Inflammatory macrophage (primary cell): ENCODE measurements at regions not wholly inside any gene's neighbourhood (a gene's known extent, or its start where the extent isn't known, plus 50 kb on each side); places are given as distances from the start of the nearest gene placed in this dataset.
"Not testable (repeated sequence)": the region's sequence is repeated elsewhere in the genome, so short reads cannot be mapped to it uniquely, and the experiment has no call there.

Experiments used
- DNase-seq, 2 donors: peaks; one replicate each; pipeline ENCODE4 v3.0.0-alpha.2; 2020 to 2022

DNA sequence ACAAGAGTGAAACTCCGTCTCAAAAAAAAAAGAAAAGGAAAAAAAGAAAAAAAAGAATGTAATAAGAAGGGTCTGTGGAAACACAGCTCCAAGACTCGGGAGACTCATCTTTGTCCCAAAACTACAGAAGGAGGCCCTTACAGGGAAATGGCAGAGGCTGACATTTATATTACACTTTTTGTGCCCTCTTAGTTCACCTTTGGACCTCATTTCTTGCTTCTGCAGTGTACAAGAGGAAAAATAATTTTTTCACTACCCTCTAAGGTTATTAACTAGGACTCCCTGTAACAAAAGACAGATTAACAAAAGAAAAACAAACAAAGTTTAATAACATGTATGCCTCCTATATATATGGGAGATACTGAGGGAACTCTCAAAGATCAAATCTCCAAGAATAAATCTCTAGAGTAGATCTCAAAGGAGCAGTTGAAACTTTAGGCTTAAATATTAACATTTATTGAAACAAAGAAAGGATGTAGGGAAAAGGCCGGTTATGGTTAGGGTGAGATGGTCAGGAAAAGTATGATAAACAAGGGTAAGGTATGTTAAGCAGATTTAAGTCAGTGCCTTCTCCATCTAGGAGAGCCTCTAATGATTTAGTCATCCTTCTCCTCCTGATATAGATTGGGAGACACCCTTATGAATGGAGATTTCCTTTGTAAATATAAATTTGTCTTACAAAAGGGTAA is 121.3 kb upstream of the JADE1 start:
- no peak for DNase-seq

DNA sequence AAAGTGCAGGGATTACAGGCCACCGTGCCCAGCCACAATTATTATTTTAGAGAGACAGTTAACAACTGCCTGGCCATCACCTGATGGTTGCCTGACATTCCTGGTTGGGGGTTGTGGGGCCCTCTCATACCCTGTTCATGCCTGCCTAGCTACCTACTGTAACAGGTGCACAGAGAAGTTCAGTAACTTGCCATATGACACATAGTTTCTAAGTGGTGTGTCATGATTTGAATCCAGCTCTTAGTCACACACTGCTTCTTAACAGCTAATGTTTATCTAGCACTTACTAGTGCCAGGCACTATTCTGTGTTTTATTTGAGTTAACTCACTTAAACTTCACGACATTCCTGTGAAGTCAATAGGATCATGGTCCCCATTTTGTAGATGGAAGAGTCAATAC is 122.7 kb upstream of the JADE1 start:
- no peak for DNase-seq

DNA sequence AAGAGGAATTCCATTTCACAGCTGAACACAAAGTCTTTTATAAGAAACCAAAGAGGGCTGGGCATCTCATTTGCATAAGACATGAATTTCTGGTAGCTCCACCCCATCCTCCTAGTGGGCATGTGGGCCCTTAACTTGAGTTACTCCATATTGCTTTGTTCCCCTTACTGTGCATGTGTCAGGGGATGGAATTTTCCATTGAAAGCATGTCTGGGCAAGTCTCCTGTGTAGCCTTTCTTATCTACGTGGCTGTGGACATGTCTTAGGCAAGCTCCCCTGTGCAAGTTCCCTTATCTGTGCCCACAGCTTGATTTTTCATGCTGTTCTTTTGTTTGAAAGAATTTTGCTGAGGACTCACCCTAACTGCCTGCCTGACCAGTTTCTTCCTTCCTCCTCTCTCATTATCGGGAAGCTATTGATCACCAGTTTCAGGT is 123.5 kb upstream of the JADE1 start:
- DNase-seq = no peak

DNA sequence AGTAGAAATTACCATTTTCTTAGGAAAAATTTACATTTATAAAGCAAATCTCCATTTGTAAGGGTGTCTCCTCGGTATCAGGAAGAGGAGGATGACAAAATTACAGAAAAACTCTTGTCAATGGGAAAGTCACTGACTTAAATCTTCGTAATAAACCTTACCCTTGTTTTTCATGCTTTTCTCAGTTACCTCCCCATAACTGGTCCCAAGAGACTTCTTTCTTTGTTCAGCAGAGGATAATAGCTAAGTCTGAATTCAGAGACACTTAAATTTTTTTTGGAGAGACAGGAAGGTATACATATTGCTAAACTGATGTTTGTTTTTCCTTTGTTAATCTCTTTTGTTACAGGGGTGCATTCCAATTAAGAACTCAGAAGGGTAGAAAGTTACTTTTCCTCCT is 125.5 kb upstream of the JADE1 start:
- no peak for DNase-seq

DNA sequence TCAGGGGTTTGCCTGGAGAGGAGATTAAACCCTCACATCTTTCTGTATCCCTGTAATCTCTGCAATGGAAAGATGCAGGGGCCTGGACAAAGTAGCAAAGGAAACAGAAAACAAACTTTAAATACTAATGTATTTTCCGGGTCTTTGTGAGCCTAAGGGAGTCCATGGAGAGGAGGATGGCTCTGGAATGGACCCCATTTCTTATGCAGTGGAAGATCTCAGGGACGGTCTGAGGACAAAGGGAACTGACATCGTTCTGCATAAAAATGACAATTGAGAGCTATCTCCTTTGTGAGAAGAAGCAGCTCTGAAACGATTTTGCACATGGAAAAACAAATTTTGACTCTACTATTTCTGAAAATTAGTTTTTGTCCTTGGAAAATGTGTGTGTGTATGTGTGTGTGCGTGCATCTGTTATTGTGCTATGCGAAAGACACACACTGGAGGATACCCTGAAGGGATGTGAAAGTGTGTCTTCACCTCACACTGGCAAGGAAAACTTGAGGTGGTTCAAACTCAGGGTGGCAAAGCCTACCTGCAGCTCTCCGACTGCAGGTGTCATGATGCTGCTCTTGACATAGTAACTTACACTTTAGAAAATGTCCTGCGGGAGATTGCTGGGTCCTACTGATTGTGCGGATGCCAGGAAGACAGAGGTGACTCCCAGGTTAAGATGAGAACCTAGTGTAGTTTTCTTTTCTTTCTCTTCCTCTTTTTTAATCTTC is 126.4 kb upstream of the JADE1 start:
- DNase-seq = no peak

DNA sequence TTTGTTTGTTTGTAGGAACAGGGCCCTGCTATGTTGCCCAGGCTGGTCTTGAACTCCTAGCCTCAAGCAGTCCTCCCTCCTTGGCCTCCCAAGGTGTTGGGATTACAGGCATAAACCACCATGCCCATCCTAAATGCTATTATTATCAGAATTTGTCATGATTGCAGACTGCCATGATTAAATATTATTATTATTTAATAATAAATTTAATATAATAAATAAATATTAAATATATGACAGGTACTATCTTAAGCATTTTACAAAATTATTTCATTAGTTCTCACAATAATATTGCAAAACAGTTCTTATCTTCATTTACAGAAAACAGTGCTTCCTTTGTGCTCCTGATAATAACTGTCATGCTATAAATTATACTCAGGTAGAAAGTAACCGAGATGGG is 133.4 kb upstream of the JADE1 start:
- DNase-seq = no peak

DNA sequence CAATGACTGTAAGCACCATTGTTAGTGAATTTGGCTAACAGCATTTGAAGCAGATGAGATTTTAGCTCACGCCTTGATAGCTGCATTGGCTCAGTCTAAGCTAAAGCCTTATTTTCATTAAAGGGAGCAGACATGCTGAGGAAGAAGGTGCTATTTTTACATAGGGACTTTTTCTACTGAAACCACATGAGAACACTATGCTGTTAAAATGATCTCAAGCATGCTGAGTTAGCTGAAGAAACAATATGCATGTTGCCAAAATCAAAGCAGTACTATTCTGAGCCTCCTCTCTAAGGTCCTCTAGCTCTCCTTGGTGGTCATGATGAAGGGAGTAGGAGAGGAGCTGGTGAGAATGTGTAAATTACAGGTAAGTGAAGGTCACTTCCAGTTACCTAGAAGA is 134.4 kb upstream of the JADE1 start:
- no peak for DNase-seq

DNA sequence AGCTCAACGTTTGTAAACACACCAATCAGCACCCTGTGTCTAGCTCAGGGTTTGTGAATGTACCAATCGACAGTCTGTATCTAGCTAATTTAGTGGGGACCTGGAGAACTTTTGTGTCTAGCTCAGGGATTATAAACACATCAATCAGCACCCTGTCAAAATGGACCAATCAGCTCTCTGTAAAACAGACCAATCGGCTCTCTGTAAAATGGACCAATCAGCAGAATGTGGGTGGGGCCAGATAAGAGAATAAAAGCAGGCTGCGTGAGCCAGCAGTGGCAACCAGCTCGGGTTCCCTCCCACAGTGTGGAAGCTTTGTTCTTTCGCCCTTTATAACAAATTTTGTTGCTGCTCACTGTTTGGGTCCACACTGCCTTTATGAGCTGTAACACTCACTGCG is 136.3 kb upstream of the JADE1 start:
- not testable (repeated sequence) for DNase-seq

DNA sequence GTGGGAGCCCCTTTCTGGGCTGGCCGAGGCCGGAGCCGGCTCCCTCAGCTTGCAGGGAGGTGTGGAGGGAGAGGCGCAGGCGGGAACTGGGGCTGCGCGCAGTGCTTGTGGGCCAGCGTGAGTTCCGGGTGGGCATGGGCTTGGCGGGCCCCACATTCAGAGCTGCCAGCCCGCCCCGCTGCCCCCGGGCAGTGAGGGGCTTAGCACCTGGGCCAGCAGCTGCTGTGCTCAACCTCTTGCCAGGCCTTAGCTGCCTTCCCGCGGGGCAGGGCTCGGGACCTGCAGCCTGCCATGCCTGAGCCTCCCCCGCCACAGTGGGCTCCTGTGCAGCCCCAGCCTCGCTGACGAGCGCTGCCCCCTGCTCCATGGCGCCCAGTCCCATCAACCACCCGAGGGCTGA is 136.9 kb upstream of the JADE1 start:
- not testable (repeated sequence) for DNase-seq

DNA sequence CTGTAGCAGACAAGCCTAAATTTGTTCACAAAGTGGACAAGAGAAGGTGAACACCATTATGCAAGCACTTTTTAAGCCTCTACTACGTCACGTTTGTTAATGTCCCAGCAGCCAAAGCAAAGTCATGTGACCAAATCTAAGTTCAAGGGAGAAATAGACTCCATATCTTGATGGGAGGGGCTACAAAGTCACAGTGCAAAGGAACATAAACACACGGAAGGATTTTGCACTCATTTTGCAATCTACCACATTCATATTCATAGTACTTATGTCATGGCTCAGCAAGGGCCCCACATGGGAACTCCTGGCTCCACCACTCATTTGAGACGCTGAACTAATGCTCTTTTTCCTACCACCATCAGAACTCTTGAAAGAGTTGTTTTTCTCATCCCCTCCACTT is 139.0 kb upstream of the JADE1 start:
- DNase-seq = no peak

DNA sequence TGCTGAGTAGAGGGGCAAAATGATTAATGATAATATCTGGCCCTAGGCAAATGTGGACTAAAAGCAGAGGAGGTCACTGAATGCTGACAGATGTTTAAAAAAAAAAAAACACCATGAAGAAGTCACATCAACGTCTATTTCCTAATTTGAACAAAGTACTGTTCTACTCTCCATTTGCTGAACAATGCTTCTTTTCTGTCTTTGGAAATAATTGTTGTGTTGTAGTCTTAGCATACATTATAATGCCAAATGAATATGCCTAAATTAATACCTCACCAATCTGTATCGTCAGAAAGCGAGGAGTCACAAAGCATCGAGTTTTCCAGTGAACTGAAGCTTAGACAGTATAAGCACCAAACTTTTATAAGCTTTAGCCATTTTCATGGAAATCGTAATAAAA is 140.9 kb upstream of the JADE1 start:
- no peak for DNase-seq

DNA sequence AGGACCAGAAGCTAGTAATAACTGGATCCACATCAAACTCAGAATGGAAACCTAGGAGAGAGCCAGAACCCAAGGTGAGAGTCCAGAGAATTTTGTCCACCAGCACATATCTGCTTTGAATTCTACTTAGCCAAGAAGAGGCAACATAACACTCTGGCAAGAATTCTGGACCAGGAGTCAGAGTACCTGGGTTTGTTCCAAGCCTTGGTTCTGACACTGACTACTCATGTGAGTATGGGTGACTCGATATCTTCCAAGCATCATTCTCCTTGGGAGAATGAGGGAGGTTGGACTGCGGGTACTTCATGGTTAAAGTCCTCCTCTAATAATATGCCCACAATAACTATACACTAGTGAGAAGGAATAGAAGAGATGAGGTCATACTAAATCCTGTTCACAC is 144.0 kb upstream of the JADE1 start:
- DNase-seq = no peak

DNA sequence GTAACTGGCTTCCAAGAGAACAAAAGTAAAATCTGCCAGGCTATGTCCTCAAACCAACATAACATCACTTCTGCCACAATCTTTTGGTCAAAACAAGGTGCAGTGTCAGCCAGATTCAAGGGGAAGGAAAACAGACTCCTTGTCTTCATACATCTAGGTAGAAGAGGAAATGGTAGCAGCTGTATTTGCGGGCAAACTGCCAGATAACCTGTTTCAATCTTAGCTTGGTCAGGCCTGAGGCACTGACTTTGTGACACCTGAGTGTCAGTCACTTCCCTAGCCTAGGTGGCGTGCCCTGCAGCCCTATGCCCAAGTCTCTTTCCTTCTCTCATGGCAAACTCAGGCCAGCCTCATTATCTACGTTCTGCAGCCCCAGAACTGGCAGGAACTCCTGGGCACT is 146.2 kb upstream of the JADE1 start:
- no peak for DNase-seq

DNA sequence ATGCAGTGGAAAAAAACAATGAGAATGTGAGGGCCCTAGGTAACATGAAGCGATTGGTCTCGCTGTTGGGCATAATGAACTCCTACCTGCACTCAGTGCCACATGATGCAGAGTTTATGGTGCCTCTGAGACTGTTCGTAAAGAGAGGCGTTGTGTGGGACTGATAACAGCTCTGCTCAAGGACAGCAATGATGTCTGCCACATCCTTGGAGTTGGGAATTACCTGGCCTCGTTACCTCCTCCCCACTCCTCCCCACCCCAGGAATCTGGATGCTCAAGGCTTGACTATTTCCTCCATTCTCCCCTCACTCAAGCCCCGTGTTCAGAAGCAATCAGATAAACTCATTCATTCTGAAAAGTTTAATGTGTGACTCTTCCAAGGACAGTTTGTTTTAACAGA is 148.0 kb upstream of the JADE1 start:
- DNase-seq = no peak

DNA sequence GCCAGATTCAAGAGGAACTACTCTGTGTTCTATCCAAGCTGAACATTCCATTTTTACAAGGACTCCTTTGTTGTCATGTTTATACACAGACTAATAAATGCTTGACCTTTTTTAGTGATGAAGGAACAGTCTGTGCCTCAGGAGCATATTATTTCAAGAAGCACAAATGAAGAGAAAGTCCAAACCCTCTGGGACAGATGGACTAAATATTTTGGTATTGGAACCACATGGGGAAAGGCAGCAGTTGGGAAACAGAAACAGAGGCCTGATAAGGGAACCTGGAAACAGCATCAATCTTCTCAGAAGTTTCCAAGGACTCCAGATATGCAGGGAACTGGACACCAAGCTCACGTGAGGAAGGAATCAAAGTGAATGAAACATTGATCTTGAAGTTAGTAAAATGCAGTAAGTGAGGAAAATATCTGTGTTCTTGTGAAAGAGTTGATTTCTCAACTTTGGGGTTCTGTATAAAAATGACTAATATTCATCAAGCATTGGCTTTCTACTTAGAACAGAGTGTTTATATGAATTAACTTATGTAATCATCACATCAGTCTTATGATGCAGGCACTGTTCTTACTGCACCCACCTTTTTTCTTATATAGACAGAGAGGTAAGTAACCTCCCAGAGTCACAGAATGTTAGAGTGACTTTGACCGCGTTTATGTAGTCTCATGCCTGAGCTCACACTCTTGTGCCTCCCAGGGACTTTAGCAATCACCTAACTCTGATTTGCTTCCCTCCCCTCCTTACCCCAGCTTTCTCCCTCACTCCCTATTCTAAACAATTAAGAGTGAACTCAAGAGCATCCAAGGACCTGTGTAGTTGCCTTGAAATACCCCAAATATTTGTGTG is 148.9 kb upstream of the JADE1 start:
- no peak for DNase-seq

DNA sequence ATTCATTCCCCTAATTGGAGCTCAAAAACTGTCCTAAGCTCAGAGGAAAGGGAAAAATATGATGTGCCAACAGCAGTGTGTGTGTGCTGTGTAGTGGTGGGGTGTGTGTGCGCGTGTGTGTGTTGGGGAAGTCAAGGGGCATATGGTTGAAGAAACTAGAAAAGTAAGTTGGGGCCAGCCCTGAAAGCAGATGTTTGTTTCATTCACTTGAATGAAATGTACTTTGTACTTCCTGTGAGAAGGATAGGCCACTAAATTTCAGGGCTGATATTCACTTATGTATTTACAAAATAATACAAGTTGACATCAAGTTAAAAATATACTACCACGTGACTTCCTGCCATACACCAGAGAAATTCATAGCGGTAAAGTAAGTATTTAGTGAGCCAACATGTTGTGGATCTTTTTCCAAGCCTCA is 151.3 kb upstream of the JADE1 start:
- DNase-seq = no peak

DNA sequence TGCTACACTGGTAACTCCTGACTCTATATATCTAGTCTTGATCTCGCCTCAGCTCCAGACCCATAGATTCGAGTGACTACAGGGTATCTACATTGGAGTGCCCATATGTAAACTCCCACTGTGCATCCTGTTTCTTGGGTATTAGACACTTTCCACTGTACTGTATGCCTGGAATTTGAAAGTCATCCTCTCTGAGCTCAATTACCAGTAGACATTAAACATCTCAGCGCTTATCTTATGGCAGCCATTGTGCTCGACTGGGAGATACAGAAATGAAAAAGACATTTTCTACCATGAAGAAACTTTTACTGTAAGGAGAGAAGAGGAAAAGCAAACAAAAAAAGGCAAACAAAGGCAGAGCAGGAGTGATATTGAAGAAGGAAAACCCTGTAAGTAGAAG is 151.9 kb upstream of the JADE1 start:
- DNase-seq = no peak

DNA sequence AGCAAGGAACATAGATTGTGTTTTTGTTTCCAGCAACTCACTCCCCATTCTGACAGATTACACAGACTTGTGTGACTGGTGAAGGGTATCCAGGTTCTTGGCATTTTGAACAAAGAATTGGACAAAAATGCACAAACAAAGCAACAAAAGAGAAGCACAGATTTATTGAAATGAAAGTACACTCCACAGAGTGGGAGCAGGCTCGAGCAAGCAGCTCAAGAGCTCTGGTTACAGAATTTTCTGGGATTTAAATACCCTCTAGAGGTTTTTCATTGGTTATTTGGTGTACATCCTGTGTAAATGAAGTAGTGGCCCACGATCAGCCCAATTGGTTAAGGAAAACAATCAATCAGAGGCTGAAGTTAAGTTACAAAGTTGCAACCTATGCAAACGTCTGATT is 155.0 kb upstream of the JADE1 start:
- DNase-seq = no peak

DNA sequence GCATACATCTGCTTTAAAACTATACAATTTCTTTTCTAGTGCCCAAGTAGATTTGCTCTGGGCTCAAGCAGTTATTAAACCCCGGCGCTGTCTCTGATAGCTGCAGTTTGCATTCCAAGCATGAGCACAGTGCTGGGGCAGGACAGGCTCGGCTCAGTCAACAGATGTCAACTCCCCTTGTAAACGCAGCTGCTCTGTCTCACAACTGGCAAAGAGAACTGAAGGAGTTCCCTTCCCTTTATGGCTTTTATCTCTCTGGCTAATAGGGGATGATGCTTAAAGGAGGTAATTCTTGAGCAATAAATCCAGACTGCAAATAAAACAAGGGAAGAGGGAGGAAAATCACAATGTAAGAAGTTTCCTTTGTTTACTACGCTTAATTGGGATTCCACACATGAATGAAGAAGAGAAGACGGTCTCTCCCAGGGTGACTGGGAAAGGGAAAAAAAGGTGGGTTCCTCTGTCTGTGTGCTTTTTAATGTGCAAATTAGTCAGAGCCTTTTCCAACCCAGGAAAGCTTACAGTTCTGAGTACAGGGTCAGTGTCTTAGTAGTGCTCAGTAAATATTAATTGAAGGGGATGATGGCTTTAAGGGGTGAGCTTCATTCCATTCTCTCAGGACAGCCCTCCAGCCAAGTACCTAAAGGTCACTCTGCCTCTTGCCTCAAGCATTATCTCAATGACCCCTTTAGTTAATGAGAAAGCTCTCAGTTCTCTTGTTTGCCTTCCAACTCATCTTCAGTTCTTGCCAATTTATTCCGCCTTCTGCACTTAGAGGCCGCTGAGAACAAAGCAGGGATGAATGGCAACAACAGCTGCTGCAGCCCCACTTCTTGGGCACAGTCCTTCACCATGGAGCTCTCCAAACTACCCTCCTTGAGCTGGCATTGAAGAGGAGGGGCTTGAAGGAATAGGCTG is 155.7 kb upstream of the JADE1 start:
- DNase-seq = no peak

DNA sequence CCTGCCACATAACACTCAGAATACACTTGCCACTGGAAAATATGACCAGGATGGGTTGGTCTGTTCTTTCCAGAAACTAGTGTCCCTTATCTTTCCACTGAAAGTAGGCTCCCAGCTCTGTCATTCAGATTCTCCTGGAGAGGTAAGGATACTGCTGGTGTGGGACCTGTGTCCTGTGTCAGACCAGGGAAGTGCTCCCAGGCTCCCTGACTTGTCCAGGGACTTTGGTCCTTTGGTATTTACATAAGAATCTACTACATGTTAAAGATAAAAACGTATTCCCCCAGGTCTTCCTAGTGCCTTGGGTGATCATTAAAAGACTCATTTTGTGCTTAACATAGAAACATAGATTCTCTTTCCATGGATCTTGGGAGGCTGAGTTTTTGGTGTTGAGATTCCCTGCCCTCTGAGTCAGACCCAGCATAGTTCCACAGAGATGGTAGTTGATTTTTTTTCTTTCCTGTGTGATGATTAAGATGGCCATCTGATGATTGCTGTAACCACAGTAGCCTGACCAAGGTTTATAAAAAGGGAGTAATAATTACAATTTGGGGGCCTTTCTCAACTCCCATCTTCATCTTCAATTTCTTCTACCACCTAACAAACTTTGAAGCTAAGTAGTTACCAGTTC is 159.8 kb upstream of the JADE1 start:
- DNase-seq = no peak

DNA sequence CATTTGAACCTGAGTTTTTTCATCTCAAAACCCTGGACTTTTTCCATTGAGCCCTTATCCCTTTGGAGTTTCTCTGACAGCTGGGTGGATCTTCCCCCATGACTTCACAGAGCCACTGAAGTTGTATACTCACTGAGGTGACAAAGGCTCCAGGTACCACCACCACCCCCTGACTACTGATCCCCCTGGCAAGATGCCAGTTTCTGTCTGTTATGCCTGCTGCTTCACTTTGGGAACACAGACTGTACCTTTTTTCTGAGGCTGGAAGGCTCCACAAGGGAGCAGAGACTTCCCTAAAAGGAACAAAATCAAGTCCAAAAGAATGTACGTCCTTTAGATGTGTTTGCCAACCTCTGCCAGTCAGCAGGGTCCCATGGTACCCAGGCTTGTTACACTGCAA is 160.3 kb upstream of the JADE1 start:
- no peak for DNase-seq

DNA sequence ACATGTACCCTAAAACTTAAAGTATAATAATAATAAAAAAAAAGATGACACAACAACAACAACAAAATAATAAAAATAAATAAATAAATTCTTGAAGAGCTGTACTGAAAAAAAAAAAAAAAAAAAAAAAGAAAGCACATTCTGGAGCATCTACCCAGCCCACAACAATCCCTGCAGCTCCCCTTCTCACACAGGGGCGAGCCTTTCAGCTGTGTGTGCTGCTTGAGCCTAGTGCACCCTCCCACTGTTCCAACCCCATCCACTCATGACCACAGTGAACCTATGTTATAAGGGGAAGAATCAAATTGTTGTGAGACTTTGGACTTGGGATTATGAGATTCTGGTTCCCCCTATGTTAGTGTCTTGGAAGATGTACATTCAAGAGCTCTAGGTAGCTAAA is 161.5 kb upstream of the JADE1 start:
- no peak for DNase-seq
